MM.1S (cell line): ENCODE measurements at regions not wholly inside any gene's neighbourhood (a gene's known extent, or its start where the extent isn't known, plus 50 kb on each side); places are given as distances from the start of the nearest gene placed in this dataset.
"Not testable (repeated sequence)": the region's sequence is repeated elsewhere in the genome, so short reads cannot be mapped to it uniquely, and the experiment has no call there.

Source experiments
- EZH2 ChIP-seq: fragments of 300-600 bp; sonication (generic); optimal IDR thresholded peaks from 2 replicates; pipeline ENCODE3; 2017; ENCODE audit warnings: low read depth, mild to moderate bottlenecking, antibody characterized with exemption, low read length, mixed read lengths
- EZH2phosphoT487 ChIP-seq: fragments of 300-600 bp; sonication (generic); IDR thresholded peaks from 2 replicates; pipeline ENCODE4 v1.6.1; 2018; ENCODE audit warnings: antibody characterized with exemption, low read length
- TF ChIP-seq, protein P1 (sequence below): fragments of 300-600 bp; sonication (generic); IDR thresholded peaks from 2 replicates; pipeline ENCODE4 v1.5.1; 2016; ENCODE audit warnings: antibody characterized with exemption, low read length, mixed read lengths

DNA sequence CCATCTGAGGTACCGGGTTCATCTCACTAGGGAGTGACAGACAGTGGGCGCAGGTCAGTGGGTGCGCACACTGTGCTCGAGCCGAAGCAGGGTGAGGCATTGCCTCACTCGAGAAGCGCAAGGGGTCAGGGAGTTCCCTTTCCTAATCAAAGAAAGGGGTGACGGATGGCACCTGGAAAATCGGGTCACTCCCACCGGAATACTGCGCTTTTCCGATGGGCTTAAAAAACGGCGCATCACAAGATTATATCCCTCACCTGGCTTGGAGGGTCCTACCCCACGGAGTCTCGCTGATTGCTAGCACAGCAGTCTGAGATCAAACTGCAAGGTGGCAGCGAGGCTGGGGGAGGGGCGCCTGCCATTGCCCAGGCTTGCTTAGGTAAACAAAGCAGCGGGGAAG is 91.0 kb upstream of the SATB1 start:
- TF ChIP-seq, protein P1, sequence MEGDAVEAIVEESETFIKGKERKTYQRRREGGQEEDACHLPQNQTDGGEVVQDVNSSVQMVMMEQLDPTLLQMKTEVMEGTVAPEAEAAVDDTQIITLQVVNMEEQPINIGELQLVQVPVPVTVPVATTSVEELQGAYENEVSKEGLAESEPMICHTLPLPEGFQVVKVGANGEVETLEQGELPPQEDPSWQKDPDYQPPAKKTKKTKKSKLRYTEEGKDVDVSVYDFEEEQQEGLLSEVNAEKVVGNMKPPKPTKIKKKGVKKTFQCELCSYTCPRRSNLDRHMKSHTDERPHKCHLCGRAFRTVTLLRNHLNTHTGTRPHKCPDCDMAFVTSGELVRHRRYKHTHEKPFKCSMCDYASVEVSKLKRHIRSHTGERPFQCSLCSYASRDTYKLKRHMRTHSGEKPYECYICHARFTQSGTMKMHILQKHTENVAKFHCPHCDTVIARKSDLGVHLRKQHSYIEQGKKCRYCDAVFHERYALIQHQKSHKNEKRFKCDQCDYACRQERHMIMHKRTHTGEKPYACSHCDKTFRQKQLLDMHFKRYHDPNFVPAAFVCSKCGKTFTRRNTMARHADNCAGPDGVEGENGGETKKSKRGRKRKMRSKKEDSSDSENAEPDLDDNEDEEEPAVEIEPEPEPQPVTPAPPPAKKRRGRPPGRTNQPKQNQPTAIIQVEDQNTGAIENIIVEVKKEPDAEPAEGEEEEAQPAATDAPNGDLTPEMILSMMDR = not testable (repeated sequence)
- TF ChIP-seq EZH2, EZH2phosphoT487: not testable (repeated sequence)
